ENCODE measurements at regions not wholly inside any gene's neighbourhood (a gene's known extent, or its start where the extent isn't known, plus 50 kb on each side); places are given as distances from the start of the nearest gene placed in this dataset.

- TF ChIP-seq CBX5 (IDR thresholded peaks at IDR 0.05; ENCODE audit: low read depth, low read length): no peak
- TF ChIP-seq PHF8 (conservative IDR thresholded peaks at IDR 0.05; ENCODE audit: low read depth, low read length): no peak
- TF ChIP-seq ZNF274 (IDR thresholded peaks at IDR 0.05; ENCODE audit: borderline replicate concordance, extremely low read depth, low read length): no peak
- no peak for TF ChIP-seq EP300 (IDR thresholded peaks at IDR 0.05; ENCODE audit: borderline replicate concordance in 1 of 2, low read depth in 2 of 2, low read length in 2 of 2)
- TF ChIP-seq, protein P1, sequence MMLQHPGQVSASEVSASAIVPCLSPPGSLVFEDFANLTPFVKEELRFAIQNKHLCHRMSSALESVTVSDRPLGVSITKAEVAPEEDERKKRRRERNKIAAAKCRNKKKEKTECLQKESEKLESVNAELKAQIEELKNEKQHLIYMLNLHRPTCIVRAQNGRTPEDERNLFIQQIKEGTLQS (IDR thresholded peaks at IDR 0.05; ENCODE audit: insufficient read depth, low read depth, low read length): no peak
- TF ChIP-seq, protein P2, sequence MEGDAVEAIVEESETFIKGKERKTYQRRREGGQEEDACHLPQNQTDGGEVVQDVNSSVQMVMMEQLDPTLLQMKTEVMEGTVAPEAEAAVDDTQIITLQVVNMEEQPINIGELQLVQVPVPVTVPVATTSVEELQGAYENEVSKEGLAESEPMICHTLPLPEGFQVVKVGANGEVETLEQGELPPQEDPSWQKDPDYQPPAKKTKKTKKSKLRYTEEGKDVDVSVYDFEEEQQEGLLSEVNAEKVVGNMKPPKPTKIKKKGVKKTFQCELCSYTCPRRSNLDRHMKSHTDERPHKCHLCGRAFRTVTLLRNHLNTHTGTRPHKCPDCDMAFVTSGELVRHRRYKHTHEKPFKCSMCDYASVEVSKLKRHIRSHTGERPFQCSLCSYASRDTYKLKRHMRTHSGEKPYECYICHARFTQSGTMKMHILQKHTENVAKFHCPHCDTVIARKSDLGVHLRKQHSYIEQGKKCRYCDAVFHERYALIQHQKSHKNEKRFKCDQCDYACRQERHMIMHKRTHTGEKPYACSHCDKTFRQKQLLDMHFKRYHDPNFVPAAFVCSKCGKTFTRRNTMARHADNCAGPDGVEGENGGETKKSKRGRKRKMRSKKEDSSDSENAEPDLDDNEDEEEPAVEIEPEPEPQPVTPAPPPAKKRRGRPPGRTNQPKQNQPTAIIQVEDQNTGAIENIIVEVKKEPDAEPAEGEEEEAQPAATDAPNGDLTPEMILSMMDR (IDR thresholded peaks at IDR 0.05; ENCODE audit: control extremely low read depth in 1 of 3, insufficient read depth in 1 of 3, low read depth in 1 of 3, low read length in 3 of 3): no peak
- TF ChIP-seq JUND (IDR thresholded peaks at IDR 0.05; ENCODE audit: low read length): no peak
- no peak for TF ChIP-seq EGR1 (IDR thresholded peaks at IDR 0.05; ENCODE audit: borderline replicate concordance, low read depth, low read length)
Measured at GRCh38 chr2:37469126-37469525, 124.7 kb downstream of the QPCT start.

All from H1 (cell line).